ENCODE measurements at regions not wholly inside any gene's neighbourhood (a gene's known extent, or its start where the extent isn't known, plus 50 kb on each side); places are given as distances from the start of the nearest gene placed in this dataset.

GRCh38 chr12:25020621-25021243, 71.8 kb upstream of the BCAT1 start (continued):
- TF ChIP-seq ZSCAN29 (IDR thresholded peaks at IDR 0.05) (0 out of 2 replicates have a peak, but pooled peaks have one; percentile 31), CREB1 (IDR thresholded peaks at IDR 0.05; ENCODE audit: low read depth) (peak; percentile 75), USF2 (IDR thresholded peaks at IDR 0.05; ENCODE audit: borderline replicate concordance, low read depth, low read length) (no peak), EGR1 (IDR thresholded peaks at IDR 0.05; ENCODE audit: borderline replicate concordance in 1 of 2, low read depth in 2 of 2, low read length in 2 of 2) (peak in 1 of 2 experiments; percentile 92; a peak in 2 of 3 replicates), ASH2L (IDR thresholded peaks at IDR 0.05; ENCODE audit: borderline replicate concordance, low read depth) (no peak), YY1 (IDR thresholded peaks at IDR 0.05; ENCODE audit: low read depth, low read length) (peak; percentile 66; the same call in 1 of the 2 replicates), HDAC2 (IDR thresholded peaks at IDR 0.05) (no peak), ZNF24 (IDR thresholded peaks at IDR 0.05) (peak; percentile 84), JUND (IDR thresholded peaks at IDR 0.05; ENCODE audit: low read depth, low read length) (peak; percentile 18; the same call in 1 of the 2 replicates), HDAC6 (IDR thresholded peaks at IDR 0.05; ENCODE audit: unreplicated experiment) (no peak), PAX8 (IDR thresholded peaks at IDR 0.05) (no peak), TAF1 (IDR thresholded peaks at IDR 0.05; ENCODE audit: borderline replicate concordance, low read depth, low read length) (no peak), SIX5 (IDR thresholded peaks at IDR 0.05; ENCODE audit: low read depth, low read length, severe bottlenecking) (no peak), MTA2 (IDR thresholded peaks at IDR 0.05; ENCODE audit: low read depth) (peak; percentile 98), TCF3 (IDR thresholded peaks at IDR 0.05; ENCODE audit: borderline replicate concordance, insufficient read depth, low read depth, low read length) (peak; percentile 69; the same call in 1 of the 2 replicates), MEF2B (IDR thresholded peaks at IDR 0.05; ENCODE audit: partially characterized antibody, poor library complexity, severe bottlenecking) (peak; percentile 98), SPI1 (IDR thresholded peaks at IDR 0.05; ENCODE audit: borderline replicate concordance, insufficient read depth, low read depth, low read length) (peak; percentile 98), CREM (IDR thresholded peaks at IDR 0.05; ENCODE audit: low read depth) (peak; percentile 97), NR2C2 (IDR thresholded peaks at IDR 0.05; ENCODE audit: borderline replicate concordance, control insufficient read depth, insufficient read length, low read depth) (no peak)
- TF ChIP-seq, protein P1, sequence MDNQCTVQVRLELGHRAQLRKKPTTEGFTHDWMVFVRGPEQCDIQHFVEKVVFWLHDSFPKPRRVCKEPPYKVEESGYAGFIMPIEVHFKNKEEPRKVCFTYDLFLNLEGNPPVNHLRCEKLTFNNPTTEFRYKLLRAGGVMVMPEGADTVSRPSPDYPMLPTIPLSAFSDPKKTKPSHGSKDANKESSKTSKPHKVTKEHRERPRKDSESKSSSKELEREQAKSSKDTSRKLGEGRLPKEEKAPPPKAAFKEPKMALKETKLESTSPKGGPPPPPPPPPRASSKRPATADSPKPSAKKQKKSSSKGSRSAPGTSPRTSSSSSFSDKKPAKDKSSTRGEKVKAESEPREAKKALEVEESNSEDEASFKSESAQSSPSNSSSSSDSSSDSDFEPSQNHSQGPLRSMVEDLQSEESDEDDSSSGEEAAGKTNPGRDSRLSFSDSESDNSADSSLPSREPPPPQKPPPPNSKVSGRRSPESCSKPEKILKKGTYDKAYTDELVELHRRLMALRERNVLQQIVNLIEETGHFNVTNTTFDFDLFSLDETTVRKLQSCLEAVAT (IDR thresholded peaks at IDR 0.05): peak; percentile 87
- TF ChIP-seq, protein P2, sequence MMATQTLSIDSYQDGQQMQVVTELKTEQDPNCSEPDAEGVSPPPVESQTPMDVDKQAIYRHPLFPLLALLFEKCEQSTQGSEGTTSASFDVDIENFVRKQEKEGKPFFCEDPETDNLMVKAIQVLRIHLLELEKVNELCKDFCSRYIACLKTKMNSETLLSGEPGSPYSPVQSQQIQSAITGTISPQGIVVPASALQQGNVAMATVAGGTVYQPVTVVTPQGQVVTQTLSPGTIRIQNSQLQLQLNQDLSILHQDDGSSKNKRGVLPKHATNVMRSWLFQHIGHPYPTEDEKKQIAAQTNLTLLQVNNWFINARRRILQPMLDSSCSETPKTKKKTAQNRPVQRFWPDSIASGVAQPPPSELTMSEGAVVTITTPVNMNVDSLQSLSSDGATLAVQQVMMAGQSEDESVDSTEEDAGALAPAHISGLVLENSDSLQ (IDR thresholded peaks at IDR 0.05): 0 out of 2 replicates have a peak, but pooled peaks have one; percentile 5
- TF ChIP-seq, protein P3, sequence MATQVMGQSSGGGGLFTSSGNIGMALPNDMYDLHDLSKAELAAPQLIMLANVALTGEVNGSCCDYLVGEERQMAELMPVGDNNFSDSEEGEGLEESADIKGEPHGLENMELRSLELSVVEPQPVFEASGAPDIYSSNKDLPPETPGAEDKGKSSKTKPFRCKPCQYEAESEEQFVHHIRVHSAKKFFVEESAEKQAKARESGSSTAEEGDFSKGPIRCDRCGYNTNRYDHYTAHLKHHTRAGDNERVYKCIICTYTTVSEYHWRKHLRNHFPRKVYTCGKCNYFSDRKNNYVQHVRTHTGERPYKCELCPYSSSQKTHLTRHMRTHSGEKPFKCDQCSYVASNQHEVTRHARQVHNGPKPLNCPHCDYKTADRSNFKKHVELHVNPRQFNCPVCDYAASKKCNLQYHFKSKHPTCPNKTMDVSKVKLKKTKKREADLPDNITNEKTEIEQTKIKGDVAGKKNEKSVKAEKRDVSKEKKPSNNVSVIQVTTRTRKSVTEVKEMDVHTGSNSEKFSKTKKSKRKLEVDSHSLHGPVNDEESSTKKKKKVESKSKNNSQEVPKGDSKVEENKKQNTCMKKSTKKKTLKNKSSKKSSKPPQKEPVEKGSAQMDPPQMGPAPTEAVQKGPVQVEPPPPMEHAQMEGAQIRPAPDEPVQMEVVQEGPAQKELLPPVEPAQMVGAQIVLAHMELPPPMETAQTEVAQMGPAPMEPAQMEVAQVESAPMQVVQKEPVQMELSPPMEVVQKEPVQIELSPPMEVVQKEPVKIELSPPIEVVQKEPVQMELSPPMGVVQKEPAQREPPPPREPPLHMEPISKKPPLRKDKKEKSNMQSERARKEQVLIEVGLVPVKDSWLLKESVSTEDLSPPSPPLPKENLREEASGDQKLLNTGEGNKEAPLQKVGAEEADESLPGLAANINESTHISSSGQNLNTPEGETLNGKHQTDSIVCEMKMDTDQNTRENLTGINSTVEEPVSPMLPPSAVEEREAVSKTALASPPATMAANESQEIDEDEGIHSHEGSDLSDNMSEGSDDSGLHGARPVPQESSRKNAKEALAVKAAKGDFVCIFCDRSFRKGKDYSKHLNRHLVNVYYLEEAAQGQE (IDR thresholded peaks at IDR 0.05; ENCODE audit: low read depth, low read length): peak; percentile 52; the same call in 1 of the 2 replicates
- TF ChIP-seq, protein P4, sequence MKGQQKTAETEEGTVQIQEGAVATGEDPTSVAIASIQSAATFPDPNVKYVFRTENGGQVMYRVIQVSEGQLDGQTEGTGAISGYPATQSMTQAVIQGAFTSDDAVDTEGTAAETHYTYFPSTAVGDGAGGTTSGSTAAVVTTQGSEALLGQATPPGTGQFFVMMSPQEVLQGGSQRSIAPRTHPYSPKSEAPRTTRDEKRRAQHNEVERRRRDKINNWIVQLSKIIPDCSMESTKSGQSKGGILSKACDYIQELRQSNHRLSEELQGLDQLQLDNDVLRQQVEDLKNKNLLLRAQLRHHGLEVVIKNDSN (IDR thresholded peaks at IDR 0.05; ENCODE audit: borderline replicate concordance, extremely low read length, insufficient read depth, low read depth, low read length): no peak
